Common myeloid progenitor, CD34-positive (primary cell): ENCODE measurements at regions not wholly inside any gene's neighbourhood (a gene's known extent, or its start where the extent isn't known, plus 50 kb on each side); places are given as distances from the start of the nearest gene placed in this dataset.
"Not testable (repeated sequence)": the region's sequence is repeated elsewhere in the genome, so short reads cannot be mapped to it uniquely, and the experiment has no call there.

Experiments used
- CTCF ChIA-PET: fragments of 350-600 bp; sonication (Branson Sonifier 250); formaldehyde crosslinking; loops from one replicate; lab custom pipeline; 2021; ENCODE audit warnings: antibody characterized with exemption; lab: Charles Lee
- POLR2A ChIA-PET: fragments of 350-600 bp; sonication (Branson Sonifier 250); formaldehyde crosslinking; loops from one replicate; lab custom pipeline; 2021; ENCODE audit warnings: antibody characterized with exemption; lab: Charles Lee
- DNase-seq, 3 donors: peaks; one replicate each; pipeline versions ENCODE4 v3.0.0 to v3.0.0-alpha.2; 2013
- H3K27ac ChIP-seq, 2 experiments: 1 replicate in 1 of 2; 2 replicates in 1 of 2; pipeline ENCODE4 v1.7.0; 2013; ENCODE audit warnings: inconsistent platforms in 2 of 2, low read length in 2 of 2, mild to moderate bottlenecking in 2 of 2, low read depth in 1 of 2, moderate library complexity in 1 of 2; ENCODE audit not compliant: severe bottlenecking in 2 of 2, insufficient read depth in 1 of 2, poor library complexity in 1 of 2
- H3K27me3 ChIP-seq, 5 experiments: replicated peaks in 2 of 5; 1 replicate in 3 of 5; 2 replicates in 2 of 5; pipeline versions ENCODE4 v1.6.1 to v1.7.0; 2013; ENCODE audit warnings: low read length in 4 of 5, mild to moderate bottlenecking in 2 of 5, moderate library complexity in 2 of 5, inconsistent platforms in 1 of 5; ENCODE audit not compliant: insufficient read depth in 5 of 5, control insufficient read depth in 4 of 5
- H3K36me3 ChIP-seq, 4 experiments: 1 replicate in 2 of 4; 2 replicates in 2 of 4; pipeline versions ENCODE4 v1.6.1 to v1.7.0; 2013; ENCODE audit warnings: low read length in 3 of 4, control low read depth in 1 of 4, mild to moderate bottlenecking in 1 of 4; ENCODE audit not compliant: control insufficient read depth in 4 of 4, insufficient read depth in 4 of 4
- H3K4me1 ChIP-seq, 4 experiments: 1 replicate in 3 of 4; 2 replicates in 1 of 4; pipeline versions ENCODE4 v1.6.1 to v1.7.1; 2013; ENCODE audit warnings: low read length in 3 of 4, mild to moderate bottlenecking in 3 of 4, control low read depth in 1 of 4, inconsistent platforms in 1 of 4, moderate library complexity in 1 of 4; ENCODE audit not compliant: control insufficient read depth in 4 of 4, insufficient read depth in 4 of 4; ENCODE audit errors: control extremely low read depth in 1 of 4
- H3K4me3 ChIP-seq, 7 experiments: 1 replicate in 4 of 7; 2 replicates in 3 of 7; pipeline versions ENCODE4 v1.5.1 to v1.7.0; 2013; ENCODE audit warnings: mild to moderate bottlenecking in 7 of 7, low read length in 6 of 7, moderate library complexity in 6 of 7, inconsistent platforms in 2 of 7, low read depth in 2 of 7, control low read depth in 1 of 7; ENCODE audit not compliant: insufficient read depth in 4 of 7, control insufficient read depth in 1 of 7; ENCODE audit errors: extremely low read depth in 1 of 7
- H3K9me3 ChIP-seq, 5 experiments: 1 replicate in 4 of 5; 2 replicates in 1 of 5; pipeline versions ENCODE4 v1.6.1 to v1.7.1; 2013; ENCODE audit warnings: low read length in 4 of 5, mild to moderate bottlenecking in 2 of 5, inconsistent platforms in 1 of 5, low read depth in 1 of 5, moderate library complexity in 1 of 5; ENCODE audit not compliant: control insufficient read depth in 4 of 5, insufficient read depth in 2 of 5; ENCODE audit errors: control extremely low read depth in 1 of 5
- WGBS: methylation state at CpG from one replicate; pipeline ENCODE4 v1.1.5; 2013; ENCODE audit not compliant: insufficient coverage; 5-methylcytosine and 5-hydroxymethylcytosine counted together

DNA sequence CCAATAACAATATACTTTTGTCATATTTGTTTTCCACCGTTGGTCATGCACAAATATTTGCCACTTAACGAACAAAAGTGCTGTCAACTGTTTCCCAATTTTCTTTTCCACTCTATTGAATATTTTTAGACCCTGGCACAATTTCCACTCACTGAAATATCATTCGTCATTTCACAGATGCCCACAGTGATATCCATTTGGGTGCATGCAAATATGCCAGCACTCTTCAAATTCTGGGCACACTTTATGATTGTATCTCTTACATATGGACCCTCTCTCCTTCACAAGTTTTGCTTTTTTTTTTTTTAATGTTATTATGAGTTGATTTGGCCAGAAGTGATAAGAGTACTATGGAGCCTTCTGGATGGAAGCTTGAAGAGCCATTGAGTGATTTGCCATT is 1557.3 kb upstream of the FLRT2 start:
- CTCF ChIA-PET, result interaction anchor here (1.1 kb wide), 1 partner anchor 16 kb away, joined by 3 read pairs; no protein-coding TSS in a partner anchor
- WGBS, result 87% methylated on average over 2 of the region's 3 CpGs
- DNase-seq, result no peak
- Histone ChIP-seq H3K36me3 (no peaks in the 10 kb centered on the region), H3K27me3 (no peaks in the 10 kb centered on the region), H3K9me3 (no peaks in the 10 kb centered on the region), H3K4me1 (no peaks in the 10 kb centered on the region), H3K27ac (no peak overlapping the region), H3K4me3 (no peak overlapping the region)
- POLR2A ChIA-PET, result no interaction called here

GRCh38 chr14:83974647-83975163 is 1555.2 kb upstream of the FLRT2 start:
- H3K27ac ChIP-seq, result no peak overlapping the region
- no peaks in the 10 kb centered on the region for H3K9me3 ChIP-seq
- no peaks in the 10 kb centered on the region for H3K27me3 ChIP-seq
- ChIA-PET POLR2A (no interaction called here), CTCF (no interaction called here)
- DNase-seq, result no peak
- H3K4me3 ChIP-seq, result no peak overlapping the region
- no peaks in the 10 kb centered on the region for H3K36me3 ChIP-seq
- H3K4me1 ChIP-seq, result no peaks in the 10 kb centered on the region
- WGBS, result 97% methylated on average over 4 of the region's 5 CpGs

- no peak overlapping the region for H3K27ac ChIP-seq
- CTCF ChIA-PET, result no interaction called here
- WGBS, result no CpG with 5 or more reads among the region's 2 CpGs
- no peaks in the 10 kb centered on the region for H3K9me3 ChIP-seq
- no peak for DNase-seq
- H3K27me3 ChIP-seq, result no peaks in the 10 kb centered on the region
- no peak overlapping the region for H3K4me3 ChIP-seq
- H3K4me1 ChIP-seq, result no peaks in the 10 kb centered on the region
- no peaks in the 10 kb centered on the region for H3K36me3 ChIP-seq
- POLR2A ChIA-PET, result no interaction called here
Observed at GRCh38 chr14:83975435-83975834, 1554.5 kb upstream of the FLRT2 start.

- no peak overlapping the region for H3K27ac ChIP-seq
- POLR2A ChIA-PET, result no interaction called here
- DNase-seq, result no peak
- H3K9me3 ChIP-seq, result no peaks in the 10 kb centered on the region
- CTCF ChIA-PET, result no interaction called here
- H3K36me3 ChIP-seq, result no peaks in the 10 kb centered on the region
- no peaks in the 10 kb centered on the region for H3K27me3 ChIP-seq
- no peak overlapping the region for H3K4me3 ChIP-seq
- H3K4me1 ChIP-seq, result no peaks in the 10 kb centered on the region
- 100% methylated on average over 2 of the region's 7 CpGs for WGBS
Observed at GRCh38 chr14:83975841-83976770, 1553.8 kb upstream of the FLRT2 start.

GRCh38 chr14:83977583-83977982 is 1552.4 kb upstream of the FLRT2 start:
- no peak for DNase-seq
- no peak overlapping the region for H3K27ac ChIP-seq
- no peaks in the 10 kb centered on the region for H3K36me3 ChIP-seq
- CTCF ChIA-PET, result no interaction called here
- POLR2A ChIA-PET, result no interaction called here
- H3K9me3 ChIP-seq, result peaks cover 0 to 2% (median 0%) of the 10 kb centered on the region in 5 experiments
- WGBS, result 100% methylated on average over 1 of the region's 5 CpGs
- no peaks in the 10 kb centered on the region for H3K27me3 ChIP-seq
- H3K4me3 ChIP-seq, result no peak overlapping the region
- H3K4me1 ChIP-seq, result no peaks in the 10 kb centered on the region

- H3K27me3 ChIP-seq, POLR2A ChIA-PET, H3K36me3 ChIP-seq, H3K4me3 ChIP-seq, CTCF ChIA-PET, H3K27ac ChIP-seq, H3K9me3 ChIP-seq, H3K4me1 ChIP-seq, DNase-seq: not testable (repeated sequence)
- WGBS, result no CpG with 5 or more reads among the region's 3 CpGs
Observed at GRCh38 chr14:83981676-83982258, 1548.2 kb upstream of the FLRT2 start.

DNA sequence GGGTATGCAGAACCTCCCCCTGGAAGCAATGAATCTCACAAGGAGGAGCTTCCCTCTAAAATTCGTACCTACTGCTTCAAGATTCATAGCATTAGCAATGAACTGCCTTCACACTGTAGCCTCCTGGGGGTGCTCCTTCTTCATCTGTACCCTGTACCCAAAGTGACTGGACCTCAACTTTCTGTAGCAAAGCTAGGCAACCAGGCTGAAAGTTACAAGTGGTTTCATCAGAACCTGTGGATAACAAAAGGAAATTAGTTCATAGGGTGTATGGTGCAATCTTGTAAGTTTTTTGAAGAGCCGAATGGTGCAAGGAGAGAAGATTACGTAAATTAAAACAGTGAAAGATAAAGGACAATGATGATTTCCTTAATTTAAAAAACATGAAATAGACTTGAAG is 1541.7 kb upstream of the FLRT2 start:
- WGBS, result 88% methylated on average over 3 of the region's 3 CpGs
- CTCF ChIA-PET, result no interaction called here
- no peaks in the 10 kb centered on the region for H3K9me3 ChIP-seq
- H3K27ac ChIP-seq, result no peak overlapping the region
- peak in 1 of 3 donors; percentile 0 for DNase-seq
- no peak overlapping the region for H3K4me3 ChIP-seq
- H3K36me3 ChIP-seq, result no peaks in the 10 kb centered on the region
- H3K27me3 ChIP-seq, result no peaks in the 10 kb centered on the region
- H3K4me1 ChIP-seq, result no peaks in the 10 kb centered on the region
- POLR2A ChIA-PET, result no interaction called here
